GM23338 (cell line): ENCODE measurements at regions not wholly inside any gene's neighbourhood (a gene's known extent, or its start where the extent isn't known, plus 50 kb on each side); places are given as distances from the start of the nearest gene placed in this dataset.

ENCODE experiments used
- ATAC-seq: fragments of 200-7000 bp; cut with Tn5 transposase; 3 replicates; pipeline ENCODE4 v1.9.1; 2020
- DNase-seq: peaks from one replicate; pipeline ENCODE4 v3.0.0-alpha.2; 2015; ENCODE audit warnings: low spot score
- H2AFZ ChIP-seq: fragments of 200-600 bp; sonication (generic); 2 replicates; pipeline ENCODE4 v1.8.0; 2016; ENCODE audit warnings: antibody characterized with exemption, mild to moderate bottlenecking, moderate library complexity
- H3F3A ChIP-seq: fragments of 200-600 bp; sonication (generic); replicated peaks from 2 replicates; pipeline ENCODE4 v1.8.0; 2017; ENCODE audit warnings: antibody characterized with exemption, mixed run types, low read depth
- H3K27ac ChIP-seq: fragments of 200-600 bp; sonication (generic); 2 replicates; pipeline ENCODE4 v1.6.1; 2016; ENCODE audit warnings: low read depth
- H3K27me3 ChIP-seq: fragments of 200-600 bp; sonication (generic); 2 replicates; pipeline ENCODE4 v1.8.0; 2016; ENCODE audit warnings: mild to moderate bottlenecking, mixed run types, moderate library complexity; ENCODE audit not compliant: insufficient read depth
- H3K36me3 ChIP-seq: fragments of 200-600 bp; sonication (generic); 2 replicates; pipeline ENCODE4 v1.8.0; 2016; ENCODE audit warnings: mild to moderate bottlenecking; ENCODE audit not compliant: insufficient read depth
- H3K4me1 ChIP-seq: fragments of 200-600 bp; sonication (generic); 2 replicates; pipeline ENCODE4 v1.8.0; 2016; ENCODE audit warnings: mild to moderate bottlenecking, moderate library complexity; ENCODE audit not compliant: insufficient read depth
- H3K4me2 ChIP-seq: fragments of 200-600 bp; sonication (generic); 2 replicates; pipeline ENCODE4 v1.7.1; 2017; ENCODE audit warnings: mixed run types
- H3K4me3 ChIP-seq: fragments of 200-600 bp; sonication (generic); 2 replicates; pipeline ENCODE4 v1.6.1; 2016; ENCODE audit warnings: mixed run types
- H3K79me2 ChIP-seq: fragments of 200-600 bp; sonication (generic); replicated peaks from 2 replicates; pipeline ENCODE4 v1.8.0; 2017; ENCODE audit warnings: mild to moderate bottlenecking; ENCODE audit not compliant: insufficient read depth
- H3K9me2 ChIP-seq: fragments of 200-600 bp; sonication (generic); 2 replicates; pipeline ENCODE4 v1.8.0; 2017; ENCODE audit not compliant: insufficient read depth
- H4K20me1 ChIP-seq: fragments of 200-600 bp; sonication (generic); replicated peaks from 2 replicates; pipeline ENCODE4 v1.8.0; 2017; ENCODE audit warnings: mild to moderate bottlenecking; ENCODE audit not compliant: insufficient read depth
- H3K27ac Mint-ChIP-seq: 2 replicates; pipeline ENCODE4 v1.8.0; 2020; ENCODE audit warnings: inconsistent platforms, mild to moderate bottlenecking, moderate library complexity, mixed read lengths
- H3K27me3 Mint-ChIP-seq: 3 replicates; pipeline ENCODE4 v1.8.0; 2022; ENCODE audit warnings: low read depth, mild to moderate bottlenecking, moderate library complexity, mixed read lengths, inconsistent platforms; ENCODE audit not compliant: insufficient read depth, poor library complexity
- H3K36me3 Mint-ChIP-seq: 3 replicates; pipeline ENCODE4 v1.8.0; 2021; ENCODE audit warnings: low read depth, mild to moderate bottlenecking, inconsistent platforms, moderate library complexity, mixed read lengths
- H3K4me1 Mint-ChIP-seq: 3 replicates; pipeline ENCODE4 v1.8.0; 2020; ENCODE audit warnings: mild to moderate bottlenecking, inconsistent platforms, mixed read lengths
- H3K4me3 Mint-ChIP-seq: 3 replicates; pipeline ENCODE4 v1.8.0; 2021; ENCODE audit warnings: moderate library complexity, mild to moderate bottlenecking, inconsistent platforms, mixed read lengths
- H3K9me3 Mint-ChIP-seq: 3 replicates; pipeline ENCODE4 v1.8.0; 2020; ENCODE audit warnings: moderate library complexity, mild to moderate bottlenecking, inconsistent platforms, mixed read lengths
- CREB1 ChIP-seq: fragments of 250-450 bp; sonication (Bioruptor Pico); IDR thresholded peaks from 2 replicates; pipeline ENCODE4 v1.5.0; 2020; ENCODE audit warnings: low read depth, mild to moderate bottlenecking, moderate library complexity
- CTCF ChIP-seq, 2 experiments: fragments of 200-600 bp in 1 of 2; sonication (generic) in 1 of 2; conservative IDR thresholded peaks; 2 replicates each; pipeline versions ENCODE4 v1.5.1 to v1.6.1; 2016 to 2017; ENCODE audit warnings: antibody characterized with exemption in 2 of 2, low read depth in 2 of 2, mild to moderate bottlenecking in 2 of 2, moderate library complexity in 1 of 2
- ETS1 ChIP-seq: IDR thresholded peaks from 2 replicates; pipeline ENCODE4 v1.6.1; 2016; ENCODE audit warnings: antibody characterized with exemption
- EZH2 ChIP-seq: fragments of 200-600 bp; sonication (generic); IDR thresholded peaks from one replicate; pipeline ENCODE4 v1.8.0; 2017; ENCODE audit warnings: antibody characterized with exemption, mild to moderate bottlenecking, low read depth; ENCODE audit not compliant: unreplicated experiment
- EZH2phosphoT487 ChIP-seq: fragments of 200-600 bp; sonication (generic); IDR thresholded peaks from one replicate; pipeline ENCODE4 v1.8.1; 2018; ENCODE audit warnings: antibody characterized with exemption; ENCODE audit not compliant: unreplicated experiment
- JUNB ChIP-seq: IDR thresholded peaks from one replicate; pipeline ENCODE4 v1.6.1; 2016; ENCODE audit warnings: antibody characterized with exemption; ENCODE audit not compliant: unreplicated experiment
- NANOG ChIP-seq: IDR thresholded peaks from 2 replicates; pipeline ENCODE4 v1.6.1; 2016; ENCODE audit warnings: antibody characterized with exemption, borderline replicate concordance
- POLR2AphosphoS5 ChIP-seq: IDR thresholded peaks from 2 replicates; pipeline ENCODE4 v1.6.1; 2016; ENCODE audit warnings: antibody characterized with exemption, low read depth
- REST ChIP-seq: IDR thresholded peaks from one replicate; pipeline ENCODE4 v1.6.1; 2018; ENCODE audit warnings: antibody characterized with exemption; ENCODE audit not compliant: unreplicated experiment
- STAT1 ChIP-seq: IDR thresholded peaks from one replicate; pipeline ENCODE4 v1.6.1; 2016; ENCODE audit warnings: antibody characterized with exemption; ENCODE audit not compliant: unreplicated experiment
- ZNF114 ChIP-seq: fragments of 250-450 bp; sonication (Bioruptor Pico); IDR thresholded peaks from 2 replicates; pipeline ENCODE4 v1.5.0; 2020; ENCODE audit warnings: mild to moderate bottlenecking, moderate library complexity
- ZNF331 ChIP-seq: fragments of 250-450 bp; sonication (Bioruptor Pico); IDR thresholded peaks from 2 replicates; pipeline ENCODE4 v1.5.0; 2020; ENCODE audit warnings: low read depth, mild to moderate bottlenecking, moderate library complexity
- ZNF462 ChIP-seq: fragments of 250-450 bp; sonication (Bioruptor Pico); IDR thresholded peaks from 2 replicates; pipeline ENCODE4 v1.5.0; 2020; ENCODE audit warnings: mild to moderate bottlenecking, moderate library complexity

- Histone ChIP-seq H3K27ac (no peak overlapping the region), H3K27me3 (no peaks in the 10 kb centered on the region), H3K4me1 (peaks cover 34% of the 10 kb centered on the region), H3K4me2 (no peak overlapping the region), H3K9me2 (no peaks in the 10 kb centered on the region), H3F3A (no peaks in the 10 kb centered on the region), H3K4me3 (no peak overlapping the region), H3K36me3 (no peaks in the 10 kb centered on the region), H3K79me2 (no peaks in the 10 kb centered on the region), H2AFZ (peak overlapping the region; percentile 56; the same call in 1 of the 2 replicates), H4K20me1 (no peaks in the 10 kb centered on the region)
- Mint-ChIP-seq H3K36me3 (no peaks in the 10 kb centered on the region), H3K9me3 (no peaks in the 10 kb centered on the region), H3K27ac (no peak overlapping the region), H3K4me3 (no peak overlapping the region), H3K4me1 (peaks cover 55% of the 10 kb centered on the region), H3K27me3 (no peaks in the 10 kb centered on the region)
- no peak; the same call in 1 of the 3 replicates for ATAC-seq
- TF ChIP-seq NANOG (no peak), EZH2phosphoT487 (no peak), CTCF (conservative IDR thresholded peaks at IDR 0.05; ENCODE audit: low read depth in 2 of 2) (no peak), ZNF331 (CRISPR knock-in tag) (no peak), JUNB (no peak), ETS1 (no peak), STAT1 (no peak), EZH2 (no peak), ZNF114 (CRISPR knock-in tag) (no peak), ZNF462 (CRISPR knock-in tag) (no peak), REST (no peak), CREB1 (CRISPR knock-in tag) (no peak), POLR2AphosphoS5 (no peak)
- DNase-seq = no peak
Observed at GRCh38 chr10:129025787-129026186, 441.3 kb upstream of the MGMT start.
